Brain microvascular endothelial cell (primary cell): ENCODE measurements at regions not wholly inside any gene's neighbourhood (a gene's known extent, or its start where the extent isn't known, plus 50 kb on each side); places are given as distances from the start of the nearest gene placed in this dataset.

Source experiments
- DNase-seq: peaks from one replicate; pipeline ENCODE4 v3.0.0-alpha.2; 2020
- H3K27ac ChIP-seq: fragments of 250-450 bp; sonication (Bioruptor Pico); 2 replicates; pipeline ENCODE4 v1.5.1; 2020; ENCODE audit warnings: mild to moderate bottlenecking, moderate library complexity
- H3K27me3 ChIP-seq: fragments of 250-450 bp; sonication (Bioruptor Pico); replicated peaks from 2 replicates; pipeline ENCODE4 v1.5.1; 2020; ENCODE audit warnings: mild to moderate bottlenecking
- H3K36me3 ChIP-seq: fragments of 250-450 bp; sonication (Bioruptor Pico); replicated peaks from 2 replicates; pipeline ENCODE4 v1.5.1; 2020; ENCODE audit warnings: mild to moderate bottlenecking
- H3K4me3 ChIP-seq: 2 replicates; pipeline ENCODE4 v1.5.1; 2011; ENCODE audit warnings: low read depth, mild to moderate bottlenecking, control low read depth, low read length, moderate library complexity
- CTCF ChIP-seq: IDR thresholded peaks from 2 replicates; pipeline ENCODE4 v1.5.1; 2011; ENCODE audit warnings: low read depth, mild to moderate bottlenecking, moderate library complexity, low read length, control low read depth, inconsistent platforms; ENCODE audit errors: missing control alignments
- in situ Hi-C: cut with HindIII; loops from 2 replicates; pipeline ENCODE4 v1.10.0; 2017; ENCODE audit warnings: low sequenced_read_pairs, low pct_ligation_motif_present

GRCh38 chr7:81877890-81878289 lies 108.0 kb upstream of the HGF start:
- Histone ChIP-seq H3K27ac (no peak overlapping the region), H3K27me3 (no peaks in the 10 kb centered on the region)

GRCh38 chr7:81873559-81873958 lies 103.7 kb upstream of the HGF start:
- no peak for DNase-seq
- Histone ChIP-seq H3K36me3 (no peaks in the 10 kb centered on the region), H3K4me3 (no peak overlapping the region), H3K27me3 (no peaks in the 10 kb centered on the region), H3K27ac (no peak overlapping the region)
- in situ Hi-C loops = no loop called here
- no peak for TF ChIP-seq CTCF

More at GRCh38 chr7:81877890-81878289, 108.0 kb upstream of the HGF start:
- Histone ChIP-seq H3K4me3 (no peak overlapping the region), H3K36me3 (no peaks in the 10 kb centered on the region)
- no peak for DNase-seq
- in situ Hi-C loops = no loop called here
- TF ChIP-seq CTCF = no peak

GRCh38 chr7:81871606-81872265 lies 101.9 kb upstream of the HGF start:
- Histone ChIP-seq H3K36me3 (no peaks in the 10 kb centered on the region), H3K27ac (no peak overlapping the region), H3K4me3 (no peak overlapping the region), H3K27me3 (no peaks in the 10 kb centered on the region)
- no peak for TF ChIP-seq CTCF
- no peak for DNase-seq
- in situ Hi-C loops = no loop called here

GRCh38 chr7:81870608-81871007 lies 100.8 kb upstream of the HGF start:
- DNase-seq = no peak
- TF ChIP-seq CTCF = no peak
- H3K36me3 ChIP-seq = no peaks in the 10 kb centered on the region
- no peak overlapping the region for H3K27ac ChIP-seq
- in situ Hi-C loops = no loop called here
- no peak overlapping the region for H3K4me3 ChIP-seq
- H3K27me3 ChIP-seq = no peaks in the 10 kb centered on the region

GRCh38 chr7:81869670-81870069 lies 99.8 kb upstream of the HGF start:
- in situ Hi-C loops = no loop called here
- TF ChIP-seq CTCF = no peak
- Histone ChIP-seq H3K4me3 (no peak overlapping the region), H3K27ac (no peak overlapping the region), H3K27me3 (no peaks in the 10 kb centered on the region), H3K36me3 (no peaks in the 10 kb centered on the region)
- DNase-seq = no peak

GRCh38 chr7:81865754-81866153 lies 95.9 kb upstream of the HGF start:
- TF ChIP-seq CTCF = no peak
- Histone ChIP-seq H3K36me3 (no peaks in the 10 kb centered on the region), H3K27me3 (no peaks in the 10 kb centered on the region), H3K27ac (no peak overlapping the region), H3K4me3 (no peak overlapping the region)
- in situ Hi-C loops = no loop called here
- no peak for DNase-seq
